Gastroesophageal sphincter (tissue), 3 donors: ENCODE measurements at regions not wholly inside any gene's neighbourhood (a gene's known extent, or its start where the extent isn't known, plus 50 kb on each side); places are given as distances from the start of the nearest gene placed in this dataset.

ENCODE experiments used
- EP300 ChIP-seq: sonication (generic); formaldehyde crosslinking; IDR thresholded peaks from one replicate; pipeline ENCODE4 v1.6.1; 2017; ENCODE audit warnings: antibody characterized with exemption, mild to moderate bottlenecking
- POLR2A ChIP-seq, 2 donors: fragments of 450-650 bp; IDR thresholded peaks; one replicate each; pipeline ENCODE4 v1.6.1; 2017; ENCODE audit warnings: antibody characterized with exemption in 2 of 2, mild to moderate bottlenecking in 2 of 2, moderate library complexity in 1 of 2
- POLR2AphosphoS5 ChIP-seq: sonication (generic); formaldehyde crosslinking; IDR thresholded peaks from one replicate; pipeline ENCODE4 v1.6.1; 2017; ENCODE audit warnings: antibody characterized with exemption
- TF ChIP-seq, protein P1 (sequence below), 4 experiments: fragments of 200-600 bp in 2 of 4; fragments of 450-650 bp in 2 of 4; sonication (generic) in 1 of 4; IDR thresholded peaks; one replicate each; pipeline ENCODE4 v1.5.1; 2017 to 2019; ENCODE audit warnings: antibody characterized with exemption in 4 of 4, mild to moderate bottlenecking in 2 of 4, moderate library complexity in 2 of 4

DNA sequence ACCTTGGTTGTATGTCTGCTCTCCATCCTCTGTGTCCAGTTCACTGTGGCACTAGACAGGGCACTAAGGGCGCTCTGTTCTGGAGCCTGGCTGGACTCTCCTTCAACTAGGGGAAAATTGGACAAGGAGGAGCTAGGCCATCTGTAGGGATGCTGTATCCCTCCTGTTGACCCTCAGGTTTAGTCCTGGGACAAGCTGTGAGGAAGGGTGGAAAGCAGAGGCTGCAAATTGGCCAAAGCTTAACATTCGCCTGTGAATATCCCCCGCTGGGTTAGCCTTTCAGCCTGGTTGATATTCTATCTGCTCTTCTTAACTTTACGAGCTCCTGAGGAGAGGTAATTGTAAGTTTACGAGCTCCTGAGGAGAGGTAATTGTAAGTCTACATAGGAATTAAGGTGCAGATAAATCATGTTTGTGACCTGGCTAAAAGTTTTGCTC, 64.4 kb upstream of the ENPEP start:
- TF ChIP-seq, protein P1, sequence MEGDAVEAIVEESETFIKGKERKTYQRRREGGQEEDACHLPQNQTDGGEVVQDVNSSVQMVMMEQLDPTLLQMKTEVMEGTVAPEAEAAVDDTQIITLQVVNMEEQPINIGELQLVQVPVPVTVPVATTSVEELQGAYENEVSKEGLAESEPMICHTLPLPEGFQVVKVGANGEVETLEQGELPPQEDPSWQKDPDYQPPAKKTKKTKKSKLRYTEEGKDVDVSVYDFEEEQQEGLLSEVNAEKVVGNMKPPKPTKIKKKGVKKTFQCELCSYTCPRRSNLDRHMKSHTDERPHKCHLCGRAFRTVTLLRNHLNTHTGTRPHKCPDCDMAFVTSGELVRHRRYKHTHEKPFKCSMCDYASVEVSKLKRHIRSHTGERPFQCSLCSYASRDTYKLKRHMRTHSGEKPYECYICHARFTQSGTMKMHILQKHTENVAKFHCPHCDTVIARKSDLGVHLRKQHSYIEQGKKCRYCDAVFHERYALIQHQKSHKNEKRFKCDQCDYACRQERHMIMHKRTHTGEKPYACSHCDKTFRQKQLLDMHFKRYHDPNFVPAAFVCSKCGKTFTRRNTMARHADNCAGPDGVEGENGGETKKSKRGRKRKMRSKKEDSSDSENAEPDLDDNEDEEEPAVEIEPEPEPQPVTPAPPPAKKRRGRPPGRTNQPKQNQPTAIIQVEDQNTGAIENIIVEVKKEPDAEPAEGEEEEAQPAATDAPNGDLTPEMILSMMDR (IDR thresholded peaks at IDR 0.05) = no peak
- TF ChIP-seq EP300 = no peak
- TF ChIP-seq POLR2AphosphoS5 = no peak
- no peak for TF ChIP-seq POLR2A (IDR thresholded peaks at IDR 0.05)
